ENCODE measurements at regions not wholly inside any gene's neighbourhood (a gene's known extent, or its start where the extent isn't known, plus 50 kb on each side); places are given as distances from the start of the nearest gene placed in this dataset.

DNA sequence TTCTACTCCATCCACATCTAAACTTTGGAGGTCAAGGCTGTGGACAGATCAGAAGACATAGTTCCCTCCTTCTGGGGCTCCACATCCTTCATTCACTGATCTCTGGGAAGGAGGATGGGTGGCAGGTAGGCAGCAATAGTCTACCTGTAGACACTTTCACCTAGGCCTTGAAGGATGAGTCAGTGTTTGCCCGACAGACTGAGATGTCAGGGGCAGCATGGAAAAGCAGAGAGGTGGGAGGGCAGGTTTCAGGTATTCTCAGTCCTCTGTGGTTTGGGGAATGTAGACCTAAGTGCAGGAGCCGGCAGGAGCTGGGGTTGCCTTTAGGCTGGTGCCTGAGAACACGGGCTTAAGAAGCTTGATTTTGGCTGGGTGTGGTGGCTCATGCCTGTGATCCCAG, 171.9 kb upstream of the ZNF267 start:
- Histone ChIP-seq H3K4me1 (peaks cover 0 to 8% (median 7%) of the 10 kb centered on the region in 3 donors), H3K27me3 (no peaks in the 10 kb centered on the region), H3K36me3 (peaks cover 0 to 35% (median 0%) of the 10 kb centered on the region in 3 donors), H3K4me3 (peak overlapping the region in 1 of 4 donors; percentile 88), H3K27ac (no peak overlapping the region), H3K9me3 (no peaks in the 10 kb centered on the region)
- ATAC-seq (no peak), DNase-seq (no peak), FAIRE-seq (no peak)
- intact Hi-C loops (cut with DNase I): loop anchor here in 1 of 3 donors (10.0 kb wide), 1 partner anchor 217 kb away; the partner anchor contains the start of gene SLC5A2
- TF ChIP-seq, protein P1, sequence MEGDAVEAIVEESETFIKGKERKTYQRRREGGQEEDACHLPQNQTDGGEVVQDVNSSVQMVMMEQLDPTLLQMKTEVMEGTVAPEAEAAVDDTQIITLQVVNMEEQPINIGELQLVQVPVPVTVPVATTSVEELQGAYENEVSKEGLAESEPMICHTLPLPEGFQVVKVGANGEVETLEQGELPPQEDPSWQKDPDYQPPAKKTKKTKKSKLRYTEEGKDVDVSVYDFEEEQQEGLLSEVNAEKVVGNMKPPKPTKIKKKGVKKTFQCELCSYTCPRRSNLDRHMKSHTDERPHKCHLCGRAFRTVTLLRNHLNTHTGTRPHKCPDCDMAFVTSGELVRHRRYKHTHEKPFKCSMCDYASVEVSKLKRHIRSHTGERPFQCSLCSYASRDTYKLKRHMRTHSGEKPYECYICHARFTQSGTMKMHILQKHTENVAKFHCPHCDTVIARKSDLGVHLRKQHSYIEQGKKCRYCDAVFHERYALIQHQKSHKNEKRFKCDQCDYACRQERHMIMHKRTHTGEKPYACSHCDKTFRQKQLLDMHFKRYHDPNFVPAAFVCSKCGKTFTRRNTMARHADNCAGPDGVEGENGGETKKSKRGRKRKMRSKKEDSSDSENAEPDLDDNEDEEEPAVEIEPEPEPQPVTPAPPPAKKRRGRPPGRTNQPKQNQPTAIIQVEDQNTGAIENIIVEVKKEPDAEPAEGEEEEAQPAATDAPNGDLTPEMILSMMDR (IDR thresholded peaks at IDR 0.05): no peak
- WGBS, 2 donors: 60 to 75% methylated on average over 3 of the region's 3 CpGs

DNA sequence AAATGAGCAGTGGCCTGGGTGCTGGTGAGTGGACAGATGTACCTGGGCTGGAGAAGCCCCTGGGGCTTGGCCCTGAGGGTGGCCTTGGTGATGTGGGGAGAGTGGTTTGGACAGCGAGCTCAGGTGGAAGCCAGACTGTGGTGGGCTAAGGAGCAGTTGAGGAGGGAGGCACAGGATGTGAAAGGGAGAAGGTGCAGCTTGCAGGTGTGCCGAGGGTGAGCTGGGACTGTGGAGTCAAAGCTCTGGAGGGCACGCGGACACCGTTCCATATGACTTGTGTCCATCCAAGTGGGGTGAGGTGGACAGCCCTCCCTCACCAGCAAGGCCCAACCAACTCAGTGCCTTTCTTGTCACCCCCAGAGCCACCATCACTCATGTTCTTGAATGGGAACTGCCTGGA, 170.8 kb upstream of the ZNF267 start:
- H3K27me3 ChIP-seq: no peaks in the 10 kb centered on the region
- FAIRE-seq (no peak), DNase-seq (no peak), ATAC-seq (no peak)
- H3K9me3 ChIP-seq: no peaks in the 10 kb centered on the region
- H3K27ac ChIP-seq: no peak overlapping the region
- H3K36me3 ChIP-seq: peaks cover 0 to 40% (median 2%) of the 10 kb centered on the region in 3 donors
- no peak overlapping the region for H3K4me3 ChIP-seq
- peaks cover 0 to 8% (median 7%) of the 10 kb centered on the region in 3 donors for H3K4me1 ChIP-seq
- intact Hi-C loops (cut with DNase I): loop anchor here in 1 of 3 donors (10.0 kb wide), 1 partner anchor 218 kb away; the partner anchor contains the start of gene SLC5A2
- 96 to 97% methylated on average over 5 of the region's 5 CpGs for WGBS, 2 donors
- TF ChIP-seq, protein P1 (IDR thresholded peaks at IDR 0.05): no peak

DNA sequence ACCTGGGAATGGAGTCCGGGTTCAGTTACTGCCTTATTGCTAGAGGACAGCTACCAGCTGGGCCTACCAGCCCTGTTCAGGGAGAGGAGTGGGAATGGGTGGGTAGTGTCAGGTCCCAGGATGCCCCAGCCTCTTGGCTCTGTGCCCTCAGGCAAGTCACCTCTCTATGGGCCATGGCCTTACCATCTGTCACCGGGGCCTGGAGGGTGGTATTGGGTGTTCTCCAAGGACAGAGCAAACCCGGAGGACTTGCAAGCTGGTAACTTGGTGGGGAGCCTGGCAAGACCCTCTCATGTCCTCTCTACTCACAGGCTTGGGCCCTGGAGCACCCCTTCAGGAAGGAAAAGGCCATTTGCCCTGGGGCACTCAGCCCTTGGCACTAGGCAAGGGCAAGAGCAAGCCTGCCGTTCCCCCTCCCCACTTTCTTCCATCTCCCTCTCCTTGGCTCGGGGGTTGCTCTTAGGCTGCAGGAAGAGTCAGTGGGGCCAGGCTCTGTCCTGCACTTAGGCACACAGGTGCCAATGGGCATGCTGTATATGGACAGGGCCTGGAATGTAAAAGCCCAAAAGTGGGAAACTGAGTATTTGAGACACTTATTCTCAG, 170.0 kb upstream of the ZNF267 start:
- Histone ChIP-seq H3K9me3 (no peaks in the 10 kb centered on the region), H3K36me3 (peaks cover 0 to 47% (median 2%) of the 10 kb centered on the region in 3 donors), H3K27ac (no peak overlapping the region), H3K27me3 (no peaks in the 10 kb centered on the region), H3K4me1 (peaks cover 0 to 8% (median 7%) of the 10 kb centered on the region in 3 donors), H3K4me3 (no peak overlapping the region)
- WGBS, 2 donors: 91 to 93% methylated on average over 4 to 5 of the region's 5 CpGs
- no peak for FAIRE-seq
- no peak for ATAC-seq
- DNase-seq: no peak
- TF ChIP-seq, protein P1 (IDR thresholded peaks at IDR 0.05): no peak
- intact Hi-C loops (cut with DNase I): loop anchor here in 1 of 3 donors (10.0 kb wide), 1 partner anchor 219 kb away; the partner anchor contains the start of gene SLC5A2

DNA sequence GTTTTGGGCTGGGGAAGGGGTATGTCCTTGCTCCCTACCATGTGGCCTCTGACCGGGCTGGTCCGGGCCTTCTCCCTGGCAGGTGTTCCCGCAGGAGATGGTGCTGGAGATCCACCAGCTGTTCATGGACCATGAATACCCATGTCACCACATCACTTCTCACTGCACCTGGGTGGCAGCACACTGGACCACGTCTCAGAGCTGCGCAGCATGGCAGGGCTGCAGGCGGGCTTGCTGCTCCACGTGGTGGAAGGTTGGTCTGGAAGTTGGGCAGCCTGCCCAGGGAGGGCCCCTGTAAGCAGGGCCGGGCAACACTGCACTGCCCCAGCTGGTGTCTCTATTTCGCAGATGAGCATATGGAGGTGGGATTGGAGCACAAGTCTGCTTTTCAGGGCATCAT, 169.5 kb upstream of the ZNF267 start:
- TF ChIP-seq, protein P1 (IDR thresholded peaks at IDR 0.05): no peak
- no peak for ATAC-seq
- WGBS, 2 donors: 94 to 98% methylated on average over 9 of the region's 9 CpGs
- intact Hi-C loops (cut with DNase I): loop anchor here in 1 of 3 donors (10.0 kb wide), 1 partner anchor 219 kb away; the partner anchor contains the start of gene SLC5A2
- DNase-seq: peak in 1 of 6 donors; percentile 63
- no peak overlapping the region for H3K4me3 ChIP-seq
- FAIRE-seq: no peak
- H3K27me3 ChIP-seq: no peaks in the 10 kb centered on the region
- peaks cover 0 to 8% (median 7%) of the 10 kb centered on the region in 3 donors for H3K4me1 ChIP-seq
- H3K9me3 ChIP-seq: no peaks in the 10 kb centered on the region
- peaks cover 0 to 47% (median 2%) of the 10 kb centered on the region in 3 donors for H3K36me3 ChIP-seq
- no peak overlapping the region for H3K27ac ChIP-seq

DNA sequence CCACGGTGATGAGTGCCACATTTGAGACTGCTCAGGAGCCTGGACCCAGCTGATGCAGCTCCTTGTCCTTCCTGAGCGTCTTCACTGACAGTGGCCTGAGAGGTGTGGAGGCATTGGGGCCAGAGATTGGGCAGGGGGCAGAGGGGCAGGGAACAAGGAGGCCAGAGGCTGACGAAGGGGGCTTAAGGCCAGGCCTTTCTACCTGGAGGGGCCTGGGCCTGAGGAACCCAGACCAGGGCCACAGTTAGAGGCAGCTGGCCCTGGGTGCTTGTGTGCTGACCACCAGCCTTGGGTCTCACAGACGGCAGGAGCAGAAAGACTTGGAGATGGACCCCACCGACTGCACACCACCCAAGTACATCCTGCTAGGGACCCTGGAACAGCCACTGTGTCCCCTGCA, 168.2 kb upstream of the ZNF267 start:
- no peaks in the 10 kb centered on the region for H3K27me3 ChIP-seq
- H3K27ac ChIP-seq: no peak overlapping the region
- H3K36me3 ChIP-seq: peaks cover 0 to 47% (median 2%) of the 10 kb centered on the region in 3 donors
- intact Hi-C loops (cut with DNase I): loop anchor here in 1 of 3 donors (10.0 kb wide), 1 partner anchor 221 kb away; the partner anchor contains the start of gene SLC5A2
- H3K9me3 ChIP-seq: no peaks in the 10 kb centered on the region
- no peak overlapping the region for H3K4me3 ChIP-seq
- peaks cover 0 to 8% (median 7%) of the 10 kb centered on the region in 3 donors for H3K4me1 ChIP-seq
- no peak for DNase-seq
- TF ChIP-seq, protein P1 (IDR thresholded peaks at IDR 0.05): no peak
- no peak for FAIRE-seq
- no peak for ATAC-seq
- WGBS, 2 donors: 93 to 94% methylated on average over 5 of the region's 5 CpGs

Measured in pancreas (tissue), 10 donors.